Left ventricle myocardium inferior (tissue), 1 donor: ENCODE measurements at regions not wholly inside any gene's neighbourhood (a gene's known extent, or its start where the extent isn't known, plus 50 kb on each side); places are given as distances from the start of the nearest gene placed in this dataset.

ENCODE experiments used
- DNase-seq: peaks from one replicate; pipeline ENCODE4 v3.0.0-alpha.2; 2020
- H3K27ac ChIP-seq: fragments of 200-600 bp; replicated peaks from 2 replicates; pipeline ENCODE4 v1.8.0; 2021
- H3K27me3 ChIP-seq: fragments of 200-600 bp; 2 replicates; pipeline ENCODE4 v1.8.0; 2021; ENCODE audit warnings: low read depth
- H3K36me3 ChIP-seq: fragments of 200-600 bp; 2 replicates; pipeline ENCODE4 v1.8.0; 2021
- H3K4me1 ChIP-seq: fragments of 200-600 bp; 2 replicates; pipeline ENCODE4 v1.8.0; 2021
- H3K4me3 ChIP-seq: fragments of 200-600 bp; 2 replicates; pipeline ENCODE4 v1.8.0; 2021; ENCODE audit warnings: mild to moderate bottlenecking, moderate library complexity
- H3K9me3 ChIP-seq: fragments of 200-600 bp; replicated peaks from 2 replicates; pipeline ENCODE4 v1.8.0; 2021
- intact Hi-C: fragments of 100-400 bp; cut with micrococcal nuclease; formaldehyde crosslinking; loops from one replicate; pipeline ENCODE4 v1.11.0; 2022
- TF ChIP-seq, protein P1 (sequence below): fragments of 200-600 bp; IDR thresholded peaks from 2 replicates; pipeline ENCODE4 v1.8.0; 2021; ENCODE audit warnings: antibody characterized with exemption, mild to moderate bottlenecking, borderline replicate concordance
- donor health status: DM: no; HTN: yes; CAD: no; lungs with severe emphysema.

DNA sequence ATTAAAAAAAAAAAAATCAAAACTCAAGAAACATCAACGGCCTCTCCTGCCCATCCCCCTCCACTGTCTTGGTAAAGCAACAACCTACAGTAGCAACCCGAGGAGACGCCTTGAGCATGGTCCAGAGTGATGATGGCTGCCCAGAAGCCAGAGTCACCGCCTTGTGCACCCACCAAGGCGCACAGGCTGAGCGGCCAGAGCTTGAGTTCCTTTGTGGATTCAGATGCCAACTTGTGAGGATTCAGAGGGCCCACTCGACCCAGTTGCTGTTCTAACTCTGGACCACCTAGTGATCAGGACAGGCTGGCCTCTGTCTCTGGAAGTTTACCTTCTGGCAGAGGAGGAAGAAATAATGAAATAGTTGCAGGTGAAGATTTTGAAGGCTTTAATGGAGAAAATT is 105.0 kb downstream of the PDCL3 start:
- H3K9me3 ChIP-seq: no peaks in the 10 kb centered on the region
- intact Hi-C loops: no loop called here
- H3K36me3 ChIP-seq: no peaks in the 10 kb centered on the region
- TF ChIP-seq, protein P1, sequence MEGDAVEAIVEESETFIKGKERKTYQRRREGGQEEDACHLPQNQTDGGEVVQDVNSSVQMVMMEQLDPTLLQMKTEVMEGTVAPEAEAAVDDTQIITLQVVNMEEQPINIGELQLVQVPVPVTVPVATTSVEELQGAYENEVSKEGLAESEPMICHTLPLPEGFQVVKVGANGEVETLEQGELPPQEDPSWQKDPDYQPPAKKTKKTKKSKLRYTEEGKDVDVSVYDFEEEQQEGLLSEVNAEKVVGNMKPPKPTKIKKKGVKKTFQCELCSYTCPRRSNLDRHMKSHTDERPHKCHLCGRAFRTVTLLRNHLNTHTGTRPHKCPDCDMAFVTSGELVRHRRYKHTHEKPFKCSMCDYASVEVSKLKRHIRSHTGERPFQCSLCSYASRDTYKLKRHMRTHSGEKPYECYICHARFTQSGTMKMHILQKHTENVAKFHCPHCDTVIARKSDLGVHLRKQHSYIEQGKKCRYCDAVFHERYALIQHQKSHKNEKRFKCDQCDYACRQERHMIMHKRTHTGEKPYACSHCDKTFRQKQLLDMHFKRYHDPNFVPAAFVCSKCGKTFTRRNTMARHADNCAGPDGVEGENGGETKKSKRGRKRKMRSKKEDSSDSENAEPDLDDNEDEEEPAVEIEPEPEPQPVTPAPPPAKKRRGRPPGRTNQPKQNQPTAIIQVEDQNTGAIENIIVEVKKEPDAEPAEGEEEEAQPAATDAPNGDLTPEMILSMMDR: no peak
- H3K27ac ChIP-seq: no peak overlapping the region
- DNase-seq: no peak
- peaks cover 5% of the 10 kb centered on the region for H3K4me1 ChIP-seq
- H3K4me3 ChIP-seq: no peak overlapping the region
- no peaks in the 10 kb centered on the region for H3K27me3 ChIP-seq

DNA sequence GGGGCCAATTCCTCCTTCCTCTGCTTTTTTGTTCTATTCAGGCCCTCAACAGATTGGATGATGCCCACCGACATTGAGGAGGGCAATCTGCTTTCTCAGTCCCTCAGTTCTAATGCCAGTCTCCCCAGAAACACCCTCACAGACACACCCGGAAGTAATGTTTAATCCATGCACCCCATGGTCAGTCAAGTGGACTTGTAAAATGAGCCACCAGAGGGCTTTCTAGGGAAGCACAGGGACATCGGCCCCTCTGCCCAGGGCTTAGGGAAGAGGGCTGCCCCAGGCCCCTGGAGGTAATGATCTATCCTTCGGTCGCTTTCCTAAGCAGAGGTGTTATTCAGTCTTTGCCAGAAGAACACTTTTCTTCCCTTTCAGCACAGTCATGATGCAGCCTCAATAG is 107.4 kb downstream of the PDCL3 start:
- intact Hi-C loops: no loop called here
- Histone ChIP-seq H3K27ac (no peak overlapping the region), H3K4me1 (peaks cover 23% of the 10 kb centered on the region), H3K4me3 (no peak overlapping the region), H3K27me3 (no peaks in the 10 kb centered on the region), H3K9me3 (no peaks in the 10 kb centered on the region), H3K36me3 (no peaks in the 10 kb centered on the region)
- no peak for DNase-seq
- TF ChIP-seq, protein P1: no peak

DNA sequence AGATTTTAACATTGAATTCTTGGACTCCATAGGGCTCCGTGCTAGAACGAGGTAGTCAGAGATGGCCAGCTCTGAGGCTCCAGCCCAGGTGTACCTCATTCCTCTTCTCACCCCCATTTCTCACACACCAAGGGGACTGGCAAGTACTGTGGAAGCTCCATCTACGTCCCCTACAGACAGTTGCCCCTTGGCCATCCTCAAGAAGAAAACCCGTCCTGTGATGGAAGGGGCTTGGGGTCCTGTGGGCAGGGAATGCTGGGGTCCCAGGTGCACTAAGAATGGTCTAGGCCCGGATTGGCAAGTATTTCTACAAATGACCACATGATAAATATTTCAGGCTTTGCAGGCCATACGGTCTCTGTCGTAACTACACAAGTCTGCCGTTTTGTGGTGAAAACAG is 110.3 kb downstream of the PDCL3 start:
- DNase-seq: no peak
- H3K9me3 ChIP-seq: no peaks in the 10 kb centered on the region
- H3K27me3 ChIP-seq: no peaks in the 10 kb centered on the region
- no peak overlapping the region for H3K4me3 ChIP-seq
- intact Hi-C loops: no loop called here
- H3K4me1 ChIP-seq: peaks cover 23% of the 10 kb centered on the region
- TF ChIP-seq, protein P1: no peak
- no peaks in the 10 kb centered on the region for H3K36me3 ChIP-seq
- H3K27ac ChIP-seq: no peak overlapping the region

DNA sequence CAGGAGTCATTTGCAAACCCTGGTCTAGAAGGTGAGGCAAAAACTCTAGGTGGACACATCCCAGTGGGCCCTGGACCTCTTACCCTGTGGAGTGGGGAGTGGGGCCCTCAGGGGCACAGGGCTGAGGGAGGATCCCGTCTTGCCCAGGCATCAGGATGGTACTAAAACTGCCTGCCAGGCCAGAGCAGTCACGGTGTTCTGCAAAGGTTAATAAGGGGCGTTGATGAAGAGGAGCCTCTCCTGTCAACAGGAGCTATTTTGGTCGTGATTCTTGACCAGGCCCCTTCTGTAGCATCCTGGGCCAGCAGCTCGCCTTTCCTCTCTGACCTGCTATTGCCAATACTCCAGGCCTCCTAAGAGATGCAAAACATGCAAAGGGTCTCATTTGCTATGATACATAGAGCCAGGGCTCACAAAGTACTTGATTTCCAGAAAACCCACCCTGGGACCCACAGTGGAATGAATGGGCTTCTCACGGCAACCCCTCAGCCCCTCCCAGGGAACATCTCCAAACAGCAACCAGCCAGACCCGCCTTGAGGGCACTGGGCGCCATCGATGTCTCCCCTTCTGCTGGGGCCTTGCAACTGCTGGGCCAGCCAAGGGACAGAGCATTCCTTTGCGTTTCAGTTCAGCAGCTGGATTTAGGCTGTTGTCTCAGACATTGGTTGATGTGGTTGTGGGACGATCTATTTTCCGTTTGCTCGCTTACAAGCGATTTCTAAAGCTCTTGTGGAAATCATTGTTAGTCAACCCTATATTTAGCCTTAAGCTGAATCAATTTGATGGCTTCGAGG is 111.1 kb downstream of the PDCL3 start:
- TF ChIP-seq, protein P1: no peak
- no peaks in the 10 kb centered on the region for H3K9me3 ChIP-seq
- H3K4me1 ChIP-seq: peaks cover 23% of the 10 kb centered on the region
- no peak overlapping the region for H3K27ac ChIP-seq
- H3K27me3 ChIP-seq: no peaks in the 10 kb centered on the region
- no peak for DNase-seq
- intact Hi-C loops: no loop called here
- H3K36me3 ChIP-seq: no peaks in the 10 kb centered on the region
- no peak overlapping the region for H3K4me3 ChIP-seq

DNA sequence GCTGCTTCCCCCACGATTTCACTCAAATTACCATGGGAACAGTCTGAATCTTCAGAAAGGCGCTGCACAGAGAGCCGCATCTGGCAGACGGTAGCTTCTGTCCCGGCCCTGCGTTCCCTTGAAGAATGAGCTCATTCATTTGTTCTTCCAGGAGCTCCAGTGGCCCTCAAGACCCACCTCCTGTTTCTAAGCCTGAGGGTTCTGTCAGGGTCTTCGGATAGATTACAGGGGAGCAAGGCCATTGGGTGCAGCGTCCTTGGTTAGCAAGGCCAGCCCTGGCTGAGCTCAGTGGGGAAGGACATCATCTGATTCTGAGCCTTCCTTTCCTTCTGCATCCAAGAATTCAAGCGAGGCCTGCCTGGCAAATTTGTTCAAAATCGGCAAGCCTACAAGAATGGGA is 111.9 kb downstream of the PDCL3 start:
- no peaks in the 10 kb centered on the region for H3K27me3 ChIP-seq
- no peak for DNase-seq
- no peaks in the 10 kb centered on the region for H3K9me3 ChIP-seq
- no peak overlapping the region for H3K4me3 ChIP-seq
- no peaks in the 10 kb centered on the region for H3K36me3 ChIP-seq
- TF ChIP-seq, protein P1: no peak
- no peak overlapping the region for H3K27ac ChIP-seq
- intact Hi-C loops: no loop called here
- peaks cover 23% of the 10 kb centered on the region for H3K4me1 ChIP-seq
